22Rv1 (cell line): ENCODE measurements at regions not wholly inside any gene's neighbourhood (a gene's known extent, or its start where the extent isn't known, plus 50 kb on each side); places are given as distances from the start of the nearest gene placed in this dataset.

ENCODE experiments used
- H3K27ac ChIP-seq: fragments of 450-650 bp; 2 replicates; pipeline ENCODE4 v1.5.1; 2017
- ZFX ChIP-seq: fragments of 450-650 bp; IDR thresholded peaks from 2 replicates; pipeline ENCODE4 v1.6.1; 2017; ENCODE audit warnings: antibody characterized with exemption, borderline replicate concordance
- TF ChIP-seq, protein P1 (sequence below): fragments of 450-650 bp; IDR thresholded peaks from 2 replicates; pipeline ENCODE4 v1.5.1; 2017; ENCODE audit warnings: mild to moderate bottlenecking

DNA sequence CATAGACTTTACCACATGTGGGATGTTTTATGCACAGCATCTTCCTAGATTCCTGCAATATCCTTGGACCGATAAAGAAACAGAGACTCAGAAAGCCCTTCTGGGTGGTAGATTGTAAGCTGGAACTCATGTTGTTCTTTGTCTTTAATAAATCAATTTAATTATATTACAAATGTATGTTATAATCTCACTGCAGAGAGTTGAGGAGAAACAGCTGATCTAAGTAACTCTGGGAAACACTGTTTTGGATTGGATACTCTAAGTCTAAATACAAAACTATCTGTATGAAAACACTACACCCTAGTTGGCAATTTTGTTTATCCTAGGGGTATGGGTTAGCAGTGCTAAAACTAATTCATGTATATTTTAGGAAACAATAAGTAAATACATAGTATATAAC, 1015.2 kb downstream of the XPNPEP1 start:
- TF ChIP-seq, protein P1, sequence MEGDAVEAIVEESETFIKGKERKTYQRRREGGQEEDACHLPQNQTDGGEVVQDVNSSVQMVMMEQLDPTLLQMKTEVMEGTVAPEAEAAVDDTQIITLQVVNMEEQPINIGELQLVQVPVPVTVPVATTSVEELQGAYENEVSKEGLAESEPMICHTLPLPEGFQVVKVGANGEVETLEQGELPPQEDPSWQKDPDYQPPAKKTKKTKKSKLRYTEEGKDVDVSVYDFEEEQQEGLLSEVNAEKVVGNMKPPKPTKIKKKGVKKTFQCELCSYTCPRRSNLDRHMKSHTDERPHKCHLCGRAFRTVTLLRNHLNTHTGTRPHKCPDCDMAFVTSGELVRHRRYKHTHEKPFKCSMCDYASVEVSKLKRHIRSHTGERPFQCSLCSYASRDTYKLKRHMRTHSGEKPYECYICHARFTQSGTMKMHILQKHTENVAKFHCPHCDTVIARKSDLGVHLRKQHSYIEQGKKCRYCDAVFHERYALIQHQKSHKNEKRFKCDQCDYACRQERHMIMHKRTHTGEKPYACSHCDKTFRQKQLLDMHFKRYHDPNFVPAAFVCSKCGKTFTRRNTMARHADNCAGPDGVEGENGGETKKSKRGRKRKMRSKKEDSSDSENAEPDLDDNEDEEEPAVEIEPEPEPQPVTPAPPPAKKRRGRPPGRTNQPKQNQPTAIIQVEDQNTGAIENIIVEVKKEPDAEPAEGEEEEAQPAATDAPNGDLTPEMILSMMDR, result no peak
- no peak for TF ChIP-seq ZFX
- H3K27ac ChIP-seq, result no peak overlapping the region

DNA sequence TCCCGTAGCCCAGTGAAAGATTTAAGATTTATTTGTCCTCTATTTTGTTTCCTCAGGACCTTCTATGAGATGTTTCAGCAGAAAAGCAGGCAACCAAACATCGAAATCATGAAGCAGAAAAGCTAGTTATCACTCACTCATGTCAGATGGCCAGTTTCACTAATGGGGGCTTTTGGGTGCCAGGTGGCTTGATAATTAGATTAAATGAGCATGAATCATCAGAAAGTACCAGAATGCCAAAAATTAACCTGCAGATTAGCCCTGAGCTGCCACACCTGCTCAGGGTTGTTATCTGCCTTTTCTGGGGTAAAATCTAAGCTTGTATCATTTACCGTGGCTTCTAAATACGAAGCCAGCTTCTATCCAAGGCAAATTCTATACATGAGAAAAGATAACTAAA, 1017.5 kb downstream of the XPNPEP1 start:
- TF ChIP-seq ZFX, result no peak
- TF ChIP-seq, protein P1, result no peak
- no peak overlapping the region for H3K27ac ChIP-seq

DNA sequence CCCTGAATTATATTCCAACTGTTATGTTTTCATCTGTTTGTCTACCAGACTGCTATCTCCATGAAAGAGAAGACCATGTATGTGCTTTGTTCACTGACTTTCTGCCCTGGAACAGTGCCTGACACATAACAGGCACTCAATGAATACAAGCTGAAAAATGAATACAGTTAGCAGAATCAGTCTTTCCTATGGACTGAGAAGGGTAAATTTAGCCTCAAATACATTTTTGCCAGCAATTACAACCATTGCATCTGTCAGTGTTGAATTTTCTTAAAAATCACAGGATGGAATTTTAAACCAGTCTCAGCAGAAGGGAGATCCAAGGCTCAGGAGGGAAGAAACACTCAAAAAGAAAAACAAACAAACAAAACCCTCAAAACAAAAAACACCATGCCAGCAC, 1018.1 kb downstream of the XPNPEP1 start:
- no peak for TF ChIP-seq ZFX
- TF ChIP-seq, protein P1, result no peak
- H3K27ac ChIP-seq, result no peak overlapping the region

DNA sequence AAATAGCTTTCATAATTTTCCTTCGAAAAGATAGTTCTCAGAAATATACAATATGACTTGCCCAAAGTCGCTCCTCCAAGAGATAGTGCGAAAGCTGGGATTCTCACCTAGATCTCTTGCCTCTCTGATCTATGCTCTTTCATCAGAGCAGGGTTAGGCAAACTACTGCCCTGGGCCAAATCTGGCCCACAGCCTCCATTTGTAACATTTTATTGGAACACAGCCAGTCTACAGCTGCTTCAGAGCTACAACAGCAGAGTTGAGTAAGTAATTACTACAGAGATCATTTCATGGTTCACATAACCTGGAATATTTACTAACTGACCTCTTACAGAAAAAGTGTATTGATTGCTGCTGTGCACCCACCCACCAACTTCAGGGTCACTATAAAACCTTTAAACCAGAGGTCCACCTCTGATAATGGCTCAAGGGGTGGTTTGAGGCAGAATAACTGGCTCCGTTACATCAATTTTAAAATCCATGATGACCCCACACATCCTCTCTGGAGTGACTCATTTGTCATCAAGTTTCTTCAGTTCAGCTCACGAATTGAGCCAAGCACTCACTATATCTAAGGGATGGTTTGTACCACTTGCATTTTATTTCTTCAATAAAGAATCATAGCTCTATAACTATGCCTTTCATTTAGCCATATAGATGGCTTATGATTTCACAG, 1019.0 kb downstream of the XPNPEP1 start:
- TF ChIP-seq ZFX, result no peak
- TF ChIP-seq, protein P1, result no peak

DNA sequence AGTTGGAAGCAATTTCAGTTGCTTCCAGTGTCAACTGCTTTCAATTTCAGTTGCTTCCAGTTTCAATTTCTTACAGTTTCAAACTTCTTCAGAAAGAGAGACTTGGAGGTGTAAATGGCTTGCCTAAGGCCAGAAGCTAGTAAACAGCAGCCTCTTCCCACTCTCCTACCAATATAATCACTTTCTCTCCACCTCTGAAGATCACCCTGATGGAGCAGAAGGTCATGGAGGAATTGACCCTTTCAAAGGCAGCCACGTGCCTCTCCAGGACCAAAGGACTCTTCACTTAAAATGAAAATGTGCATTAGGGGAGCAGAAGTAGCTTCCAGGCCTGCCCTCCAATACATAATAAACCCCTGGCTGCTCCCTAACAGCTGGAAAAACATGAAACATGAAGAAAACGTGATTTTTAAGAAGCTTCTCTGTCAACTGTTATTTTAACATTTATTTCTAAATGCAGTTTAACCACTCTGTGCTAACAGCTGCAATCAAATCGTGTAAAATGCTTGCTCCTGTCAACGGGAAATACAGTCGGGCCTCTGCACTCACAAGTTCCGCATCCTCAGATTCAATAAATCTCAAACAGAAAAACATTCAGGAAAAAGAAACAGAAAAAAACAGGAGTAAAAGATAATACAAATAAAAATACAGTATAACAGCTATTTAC, 1020.6 kb downstream of the XPNPEP1 start:
- no peak overlapping the region for H3K27ac ChIP-seq
- TF ChIP-seq, protein P1, result no peak
- no peak for TF ChIP-seq ZFX

More for the DNA sequence above, 1019.0 kb downstream of the XPNPEP1 start:
- no peak overlapping the region for H3K27ac ChIP-seq

DNA sequence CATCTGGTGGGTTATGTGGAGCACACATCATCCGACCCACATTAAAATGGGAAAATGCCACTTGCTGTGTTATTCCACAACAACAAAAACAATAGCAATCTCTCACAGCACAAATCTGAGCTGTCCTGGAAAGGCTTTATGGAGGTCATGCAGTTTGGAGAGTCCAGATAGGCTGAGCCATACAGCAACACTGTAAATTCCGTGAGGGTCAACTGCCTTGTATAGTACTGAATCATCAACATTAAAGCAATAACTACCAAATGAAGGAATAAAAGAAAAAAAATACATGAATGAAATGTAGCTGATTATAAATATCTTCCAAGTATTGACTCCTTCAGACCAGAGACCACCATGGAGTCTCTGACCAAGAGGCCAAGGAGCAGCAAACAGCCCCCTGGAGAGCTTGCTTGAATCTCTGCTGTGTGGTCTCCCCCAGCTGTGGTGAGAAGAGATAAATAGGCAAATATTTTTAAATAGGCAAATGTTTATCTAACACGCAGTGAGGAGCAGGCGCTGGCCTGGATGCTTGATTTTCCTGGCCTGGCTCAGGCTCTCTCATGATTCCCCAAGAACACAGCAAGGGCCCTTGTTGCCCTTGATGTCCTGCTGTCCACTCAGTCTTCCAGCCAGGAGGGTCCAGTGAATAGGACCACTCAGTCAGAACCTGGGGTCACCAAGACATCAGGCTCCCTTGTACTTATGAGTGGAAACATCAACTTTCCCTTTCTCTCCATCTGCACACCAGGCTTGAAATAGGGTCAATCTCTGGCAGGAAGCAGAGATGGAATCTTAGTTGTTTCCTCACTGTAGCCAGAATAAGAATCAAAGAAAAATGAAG, 1021.3 kb downstream of the XPNPEP1 start:
- H3K27ac ChIP-seq, result no peak overlapping the region
- TF ChIP-seq, protein P1, result no peak
- no peak for TF ChIP-seq ZFX
